SK-N-SH (cell line): ENCODE measurements at regions not wholly inside any gene's neighbourhood (a gene's known extent, or its start where the extent isn't known, plus 50 kb on each side); places are given as distances from the start of the nearest gene placed in this dataset.

Source experiments
- CTCF ChIA-PET: fragments of 300-600, 350-600 bp; formaldehyde crosslinking; extraction: SDS; loops from one replicate; lab custom pipeline; 2021; lab: Yijun Ruan, JAX
- POLR2A ChIA-PET: fragments of 350-600 bp; sonication (Branson Sonifier 250); formaldehyde crosslinking; extraction: SDS; loops from one replicate; lab custom pipeline; 2020; ENCODE audit warnings: antibody characterized with exemption, inconsistent platforms; lab: Yijun Ruan, JAX
- DNase-seq: peaks from one replicate; pipeline ENCODE4 v3.0.0; 2012
- H2AFZ ChIP-seq: fragments of 200-600 bp; sonication (generic); 2 replicates; pipeline ENCODE4 v1.8.1; 2016; ENCODE audit warnings: antibody characterized with exemption, mild to moderate bottlenecking, low read depth
- H3F3A ChIP-seq: fragments of 200-600 bp; sonication (generic); replicated peaks from 2 replicates; pipeline ENCODE3; 2016; ENCODE audit warnings: antibody characterized with exemption, mild to moderate bottlenecking; ENCODE audit not compliant: insufficient read depth
- H3K27ac ChIP-seq, 2 experiments: fragments of 200-500 bp in 1 of 2; fragments of 200-600 bp in 1 of 2; sonication (Bioruptor generic) in 1 of 2; sonication (generic), shearing (Covaris generic) in 1 of 2; 2 replicates each; pipeline versions ENCODE4 v1.5.1 to v1.6.1; 2014 to 2016; ENCODE audit warnings: low read depth in 2 of 2, inconsistent platforms in 1 of 2, low read length in 1 of 2, mild to moderate bottlenecking in 1 of 2, mixed read lengths in 1 of 2
- H3K27me3 ChIP-seq: fragments of 200-600 bp; sonication (generic), shearing (Covaris generic); 2 replicates; pipeline ENCODE4 v1.6.1; 2016; ENCODE audit warnings: mixed run types; ENCODE audit not compliant: insufficient read depth
- H3K36me3 ChIP-seq, 2 experiments: fragments of 200-500 bp in 1 of 2; fragments of 200-600 bp in 1 of 2; sonication (Bioruptor generic) in 1 of 2; sonication (generic) in 1 of 2; replicated peaks in 1 of 2; 2 replicates each; pipeline versions ENCODE3 to v1.5.1; 2014 to 2016; ENCODE audit warnings: low read length in 1 of 2, mild to moderate bottlenecking in 1 of 2; ENCODE audit not compliant: insufficient read depth in 2 of 2, control insufficient read depth in 1 of 2
- H3K4me1 ChIP-seq, 2 experiments: fragments of 200-500 bp in 1 of 2; fragments of 200-600 bp in 1 of 2; sonication (Bioruptor generic) in 1 of 2; sonication (generic), shearing (Covaris generic) in 1 of 2; 2 replicates each; pipeline versions ENCODE4 v1.5.1 to v1.6.1; 2014 to 2016; ENCODE audit warnings: low read depth in 1 of 2, low read length in 1 of 2, mixed run types in 1 of 2; ENCODE audit not compliant: insufficient read depth in 2 of 2, control insufficient read depth in 1 of 2
- H3K4me2 ChIP-seq: fragments of 200-600 bp; sonication (generic), shearing (Covaris generic); 2 replicates; pipeline ENCODE4 v1.6.1; 2017; ENCODE audit warnings: mixed run types
- H3K4me3 ChIP-seq, 2 experiments: fragments of 200-500 bp in 1 of 2; fragments of 200-600 bp in 1 of 2; sonication (Bioruptor generic) in 1 of 2; sonication (generic), shearing (Covaris generic) in 1 of 2; 2 replicates each; pipeline versions ENCODE4 v1.5.1 to v1.8.1; 2014 to 2016; ENCODE audit warnings: low read depth in 2 of 2, inconsistent platforms in 1 of 2, low read length in 1 of 2, mild to moderate bottlenecking in 1 of 2, mixed read lengths in 1 of 2, moderate library complexity in 1 of 2
- H3K79me2 ChIP-seq: fragments of 200-600 bp; sonication (generic); 2 replicates; pipeline ENCODE4 v1.8.1; 2017; ENCODE audit warnings: mild to moderate bottlenecking; ENCODE audit not compliant: insufficient read depth
- H3K9ac ChIP-seq: fragments of 200-600 bp; sonication (generic); 2 replicates; pipeline ENCODE4 v1.6.1; 2017; ENCODE audit warnings: mixed run types
- H3K9me2 ChIP-seq: fragments of 200-600 bp; sonication (generic); 2 replicates; pipeline ENCODE4 v1.6.1; 2017; ENCODE audit warnings: mixed run types
- H3K9me3 ChIP-seq: fragments of 200-600 bp; sonication (generic); 2 replicates; pipeline ENCODE4 v1.6.1; 2017; ENCODE audit warnings: mixed run types, mild to moderate bottlenecking, moderate library complexity
- H4K20me1 ChIP-seq: fragments of 200-600 bp; sonication (generic); 2 replicates; pipeline ENCODE4 v1.6.1; 2017; ENCODE audit warnings: mild to moderate bottlenecking, mixed run types; ENCODE audit not compliant: insufficient read depth
- FOSL2 ChIP-seq: IDR thresholded peaks from 2 replicates; pipeline ENCODE4 v1.4.0; 2012; ENCODE audit warnings: low read depth, mild to moderate bottlenecking, moderate library complexity, borderline replicate concordance
- FOXM1 ChIP-seq: IDR thresholded peaks from 2 replicates; pipeline ENCODE4 v1.4.0; 2012; ENCODE audit warnings: low read depth, mild to moderate bottlenecking
- GABPA ChIP-seq: IDR thresholded peaks from 2 replicates; pipeline ENCODE4 v1.4.0; 2012; ENCODE audit warnings: low read depth, mild to moderate bottlenecking
- MAX ChIP-seq: IDR thresholded peaks from 2 replicates; pipeline ENCODE4 v1.4.0; 2012; ENCODE audit warnings: low read depth
- MXI1 ChIP-seq: IDR thresholded peaks from 2 replicates; pipeline ENCODE4 v1.6.1; 2012; ENCODE audit warnings: mild to moderate bottlenecking, low read depth, low read length, improper control_type of control experiment
- NRF1 ChIP-seq: IDR thresholded peaks from 2 replicates; pipeline ENCODE4 v1.6.1; 2012; ENCODE audit warnings: low read depth, mild to moderate bottlenecking, low read length
- PBX3 ChIP-seq: IDR thresholded peaks from 2 replicates; pipeline ENCODE4; 2012
- POLR2AphosphoS5 ChIP-seq: IDR thresholded peaks from 2 replicates; pipeline ENCODE4 v1.6.1; 2012; ENCODE audit warnings: low read depth, low read length
- RCOR1 ChIP-seq: fragments of 150-350 bp; IDR thresholded peaks from 2 replicates; pipeline ENCODE4 v1.6.1; 2017; ENCODE audit warnings: antibody characterized with exemption, low read length
- REST ChIP-seq: IDR thresholded peaks from 2 replicates; pipeline ENCODE4 v1.6.1; 2012; ENCODE audit warnings: mild to moderate bottlenecking, low read depth, low read length, moderate library complexity
- RFX5 ChIP-seq: IDR thresholded peaks from 2 replicates; pipeline ENCODE4 v1.6.1; 2012; ENCODE audit warnings: mild to moderate bottlenecking, improper control_type of control experiment, low read length
- SIN3A ChIP-seq: IDR thresholded peaks from 2 replicates; pipeline ENCODE4 v1.6.1; 2012; ENCODE audit warnings: low read depth, mild to moderate bottlenecking, low read length, moderate library complexity, borderline replicate concordance
- TAF1 ChIP-seq: IDR thresholded peaks from 2 replicates; pipeline ENCODE4 v1.6.1; 2012; ENCODE audit warnings: low read depth, mild to moderate bottlenecking, low read length, moderate library complexity, borderline replicate concordance
- TCF12 ChIP-seq: IDR thresholded peaks from 2 replicates; pipeline ENCODE4 v1.4.0; 2012
- TEAD4 ChIP-seq: IDR thresholded peaks from 2 replicates; pipeline ENCODE4 v1.4.0; 2012; ENCODE audit warnings: mild to moderate bottlenecking, borderline replicate concordance; ENCODE audit not compliant: insufficient read depth
- YY1 ChIP-seq: IDR thresholded peaks from 2 replicates; pipeline ENCODE4 v1.4.0; 2012; ENCODE audit warnings: low read depth, mild to moderate bottlenecking
- WGBS: methylation state at CpG from one replicate; pipeline ENCODE4 v1.1.6; 2017; ENCODE audit warnings: low lambda C conversion rate; 5-methylcytosine and 5-hydroxymethylcytosine counted together
- TF ChIP-seq, protein P1 (sequence below): IDR thresholded peaks from 2 replicates; pipeline ENCODE4 v1.4.0; 2012; ENCODE audit warnings: low read depth, borderline replicate concordance
- TF ChIP-seq, protein P2 (sequence below): IDR thresholded peaks from 2 replicates; pipeline ENCODE4 v1.4.0; 2012; ENCODE audit warnings: low read depth, borderline replicate concordance

DNA sequence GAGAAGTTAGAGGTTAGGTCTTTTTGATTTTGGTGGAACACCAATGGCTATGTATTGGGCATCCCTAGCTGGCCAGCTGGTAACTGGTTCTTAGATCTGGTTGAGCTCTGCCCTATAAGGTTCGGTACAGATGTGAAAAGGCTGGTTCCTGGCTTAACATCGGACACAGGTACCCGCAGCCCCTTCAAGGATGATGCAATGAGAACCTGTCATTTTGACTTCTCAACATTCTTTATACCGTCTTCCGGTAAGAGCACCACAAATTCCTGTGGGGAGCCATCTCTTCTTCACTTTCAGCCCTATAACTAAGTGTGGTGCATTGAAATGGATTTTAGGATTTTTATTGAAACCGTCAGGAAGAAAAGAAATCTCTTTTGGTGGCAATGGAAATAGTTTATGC is 222.8 kb downstream of the ADAMTS9 start:
- CTCF ChIA-PET = interaction anchor here (1.4 to 3.7 kb wide), 6 partner anchors 10 to 435 kb away, joined by 3 to 23 read pairs (median 12); no protein-coding TSS in a partner anchor
- TF ChIP-seq MAX = no peak
- TF ChIP-seq REST = no peak
- TF ChIP-seq FOSL2 = no peak
- TF ChIP-seq RCOR1 = no peak
- TF ChIP-seq, protein P1, sequence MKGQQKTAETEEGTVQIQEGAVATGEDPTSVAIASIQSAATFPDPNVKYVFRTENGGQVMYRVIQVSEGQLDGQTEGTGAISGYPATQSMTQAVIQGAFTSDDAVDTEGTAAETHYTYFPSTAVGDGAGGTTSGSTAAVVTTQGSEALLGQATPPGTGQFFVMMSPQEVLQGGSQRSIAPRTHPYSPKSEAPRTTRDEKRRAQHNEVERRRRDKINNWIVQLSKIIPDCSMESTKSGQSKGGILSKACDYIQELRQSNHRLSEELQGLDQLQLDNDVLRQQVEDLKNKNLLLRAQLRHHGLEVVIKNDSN = no peak
- TF ChIP-seq TCF12 = no peak
- TF ChIP-seq NRF1 = no peak
- TF ChIP-seq MXI1 = no peak
- no peak for TF ChIP-seq RFX5
- TF ChIP-seq TAF1 = no peak
- TF ChIP-seq POLR2AphosphoS5 = no peak
- TF ChIP-seq SIN3A = no peak
- TF ChIP-seq TEAD4 = no peak
- no peak for TF ChIP-seq YY1
- TF ChIP-seq GABPA = no peak
- no peak for TF ChIP-seq PBX3
- no peak for TF ChIP-seq FOXM1
- TF ChIP-seq, protein P2, sequence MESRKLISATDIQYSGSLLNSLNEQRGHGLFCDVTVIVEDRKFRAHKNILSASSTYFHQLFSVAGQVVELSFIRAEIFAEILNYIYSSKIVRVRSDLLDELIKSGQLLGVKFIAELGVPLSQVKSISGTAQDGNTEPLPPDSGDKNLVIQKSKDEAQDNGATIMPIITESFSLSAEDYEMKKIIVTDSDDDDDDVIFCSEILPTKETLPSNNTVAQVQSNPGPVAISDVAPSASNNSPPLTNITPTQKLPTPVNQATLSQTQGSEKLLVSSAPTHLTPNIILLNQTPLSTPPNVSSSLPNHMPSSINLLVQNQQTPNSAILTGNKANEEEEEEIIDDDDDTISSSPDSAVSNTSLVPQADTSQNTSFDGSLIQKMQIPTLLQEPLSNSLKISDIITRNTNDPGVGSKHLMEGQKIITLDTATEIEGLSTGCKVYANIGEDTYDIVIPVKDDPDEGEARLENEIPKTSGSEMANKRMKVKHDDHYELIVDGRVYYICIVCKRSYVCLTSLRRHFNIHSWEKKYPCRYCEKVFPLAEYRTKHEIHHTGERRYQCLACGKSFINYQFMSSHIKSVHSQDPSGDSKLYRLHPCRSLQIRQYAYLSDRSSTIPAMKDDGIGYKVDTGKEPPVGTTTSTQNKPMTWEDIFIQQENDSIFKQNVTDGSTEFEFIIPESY = no peak
- POLR2A ChIA-PET = no interaction called here
- Histone ChIP-seq H3K9ac (no peak overlapping the region), H3K9me3 (no peaks in the 10 kb centered on the region), H2AFZ (no peak overlapping the region), H3K4me3 (no peak overlapping the region), H3K4me1 (peaks cover 0 to 7% of the 10 kb centered on the region in 2 experiments; a peak in 1 of 4 replicates), H3K4me2 (no peak overlapping the region), H3K36me3 (no peaks in the 10 kb centered on the region), H3F3A (peaks cover 12% of the 10 kb centered on the region), H3K9me2 (no peaks in the 10 kb centered on the region), H3K27ac (no peak overlapping the region), H3K79me2 (no peaks in the 10 kb centered on the region), H3K27me3 (no peaks in the 10 kb centered on the region), H4K20me1 (no peaks in the 10 kb centered on the region)
- no peak for DNase-seq
- WGBS = 95% methylated on average over 4 of the region's 6 CpGs
